HEK293 (cell line): ENCODE measurements at regions not wholly inside any gene's neighbourhood (a gene's known extent, or its start where the extent isn't known, plus 50 kb on each side); places are given as distances from the start of the nearest gene placed in this dataset.

Experiments used
- CTCF ChIA-PET: fragments of 350-600 bp; formaldehyde crosslinking; extraction: SDS; loops from one replicate; lab custom pipeline; 2021; ENCODE audit warnings: antibody characterized with exemption; lab: Yijun Ruan, JAX
- POLR2A ChIA-PET: fragments of 300-600 bp; formaldehyde crosslinking; extraction: SDS; loops from one replicate; lab custom pipeline; 2020; ENCODE audit warnings: antibody characterized with exemption, inconsistent platforms; lab: Yijun Ruan, JAX
- H3K27ac ChIP-seq: fragments of 200-500 bp; sonication (Bioruptor generic); 2 replicates; pipeline ENCODE4 v1.5.1; 2014; ENCODE audit warnings: low read depth, low read length, control low read depth, inconsistent platforms; ENCODE audit errors: extremely low read depth
- H3K36me3 ChIP-seq, 2 experiments: fragments of 200-500 bp in 1 of 2; sonication (Bioruptor generic) in 1 of 2; 1 replicate in 1 of 2; 2 replicates in 1 of 2; pipeline ENCODE4 v1.5.1; 2014 to 2017; ENCODE audit warnings: inconsistent platforms in 2 of 2, low read length in 2 of 2; ENCODE audit not compliant: control insufficient read depth in 2 of 2, insufficient read depth in 1 of 2
- H3K4me1 ChIP-seq: fragments of 200-500 bp; sonication (Bioruptor generic); 2 replicates; pipeline ENCODE4 v1.5.1; 2014; ENCODE audit warnings: mild to moderate bottlenecking, low read length, inconsistent platforms; ENCODE audit not compliant: control insufficient read depth, insufficient read depth
- H3K4me3 ChIP-seq: 2 replicates; pipeline ENCODE4 v1.5.1; 2011; ENCODE audit warnings: low read depth, mild to moderate bottlenecking, control low read depth, low read length, moderate library complexity
- H3K9me3 ChIP-seq: fragments of 200-500 bp; sonication (Bioruptor generic); 2 replicates; pipeline ENCODE4 v1.5.1; 2014; ENCODE audit warnings: low read depth, low read length, inconsistent platforms; ENCODE audit not compliant: control insufficient read depth, insufficient read depth
- KLF16 ChIP-seq: fragments of 450-650 bp; formaldehyde crosslinking; IDR thresholded peaks from 2 replicates; pipeline ENCODE4 v1.5.1; 2017; ENCODE audit warnings: missing biosample characterization, missing genetic modification characterization
- TCF7L2 ChIP-seq: IDR thresholded peaks from 2 replicates; pipeline ENCODE4 v1.6.1; 2011; ENCODE audit warnings: low read depth, mild to moderate bottlenecking, inconsistent platforms, low read length, moderate library complexity, borderline replicate concordance
- ZBTB48 ChIP-seq: fragments of 450-650 bp; formaldehyde crosslinking; IDR thresholded peaks from 2 replicates; pipeline ENCODE4 v1.5.1; 2016; ENCODE audit warnings: missing biosample characterization, missing genetic modification characterization
- ZNF2 ChIP-seq: fragments of 450-650 bp; formaldehyde crosslinking; IDR thresholded peaks from 2 replicates; pipeline ENCODE4 v1.5.1; 2016; ENCODE audit warnings: missing biosample characterization, missing genetic modification characterization
- ZNF214 ChIP-seq: fragments of 450-650 bp; formaldehyde crosslinking; IDR thresholded peaks from 2 replicates; pipeline ENCODE4 v1.5.1; 2017; ENCODE audit warnings: missing biosample characterization, mild to moderate bottlenecking, missing genetic modification characterization, borderline replicate concordance
- ZNF248 ChIP-seq: fragments of 450-650 bp; formaldehyde crosslinking; IDR thresholded peaks from 2 replicates; pipeline ENCODE4 v1.5.1; 2017; ENCODE audit warnings: missing biosample characterization, missing genetic modification characterization
- ZNF394 ChIP-seq: fragments of 450-650 bp; formaldehyde crosslinking; IDR thresholded peaks from 2 replicates; pipeline ENCODE4 v1.5.1; 2016; ENCODE audit warnings: missing biosample characterization, missing genetic modification characterization, mild to moderate bottlenecking, moderate library complexity, borderline replicate concordance
- ZNF501 ChIP-seq: fragments of 450-650 bp; formaldehyde crosslinking; IDR thresholded peaks from 2 replicates; pipeline ENCODE4 v1.5.1; 2016; ENCODE audit warnings: missing biosample characterization, missing genetic modification characterization
- ZNF791 ChIP-seq: fragments of 450-650 bp; formaldehyde crosslinking; IDR thresholded peaks from 2 replicates; pipeline ENCODE4 v1.5.1; 2016; ENCODE audit warnings: missing biosample characterization, missing genetic modification characterization
- ZNF792 ChIP-seq: fragments of 450-650 bp; formaldehyde crosslinking; IDR thresholded peaks from 2 replicates; pipeline ENCODE4 v1.5.1; 2016; ENCODE audit warnings: missing biosample characterization, missing genetic modification characterization
- TF ChIP-seq, protein P1 (sequence below): fragments of 450-650 bp; formaldehyde crosslinking; conservative IDR thresholded peaks from 2 replicates; pipeline ENCODE4 v1.5.1; 2016; ENCODE audit warnings: low read depth, missing biosample characterization, missing genetic modification characterization
- TF ChIP-seq, protein P2 (sequence below): IDR thresholded peaks from 2 replicates; pipeline ENCODE4 v1.6.1; 2011; ENCODE audit warnings: mild to moderate bottlenecking, low read depth, low read length, borderline replicate concordance
- TF ChIP-seq, protein P3 (sequence below): fragments of 450-650 bp; formaldehyde crosslinking; IDR thresholded peaks from 2 replicates; pipeline ENCODE4 v1.5.1; 2016; ENCODE audit warnings: missing biosample characterization, missing genetic modification characterization, borderline replicate concordance
- TF ChIP-seq, protein P4 (sequence below): fragments of 450-650 bp; formaldehyde crosslinking; IDR thresholded peaks from 2 replicates; pipeline ENCODE4 v1.5.1; 2016; ENCODE audit warnings: missing biosample characterization, missing genetic modification characterization
- TF ChIP-seq, protein P5 (sequence below): fragments of 450-650 bp; formaldehyde crosslinking; IDR thresholded peaks from 2 replicates; pipeline ENCODE4 v1.5.1; 2017; ENCODE audit warnings: missing biosample characterization, missing genetic modification characterization
- TF ChIP-seq, protein P6 (sequence below): fragments of 450-650 bp; formaldehyde crosslinking; IDR thresholded peaks from 2 replicates; pipeline ENCODE4 v1.5.0; 2017; ENCODE audit warnings: missing biosample characterization, missing genetic modification characterization, borderline replicate concordance
- TF ChIP-seq, protein P7 (sequence below): fragments of 450-650 bp; formaldehyde crosslinking; IDR thresholded peaks from 2 replicates; pipeline ENCODE4 v1.5.1; 2016; ENCODE audit warnings: missing biosample characterization, missing genetic modification characterization

DNA sequence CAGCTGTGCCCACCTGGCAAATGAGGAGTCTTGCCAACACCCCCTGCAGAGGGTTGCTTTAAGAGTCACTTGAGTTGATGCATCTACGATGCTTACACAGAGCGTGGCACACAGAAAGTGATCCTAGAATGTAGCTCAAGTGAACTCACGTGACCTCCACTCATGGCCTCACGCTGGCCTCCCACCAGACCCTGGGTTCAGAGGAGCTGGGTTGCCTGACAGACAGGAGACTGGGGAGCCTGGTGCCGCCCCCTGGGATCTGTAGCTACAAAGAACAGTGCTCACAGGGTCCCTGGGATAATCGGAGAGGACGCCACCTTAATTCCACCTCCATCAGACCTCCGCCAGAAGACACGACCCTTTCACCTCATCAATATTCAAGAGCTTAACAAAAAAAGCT, 81.4 kb upstream of the CASZ1 start:
- ChIA-PET CTCF (interaction anchor here (0.7 to 1.7 kb wide), 2 partner anchors 11 kb away, joined by 3 to 7 read pairs; no protein-coding TSS in a partner anchor), POLR2A (no interaction called here)
- no peak overlapping the region for H3K4me3 ChIP-seq
- H3K36me3 ChIP-seq, result no peaks in the 10 kb centered on the region
- no peaks in the 10 kb centered on the region for H3K4me1 ChIP-seq
- H3K27ac ChIP-seq, result no peak overlapping the region
- TF ChIP-seq, protein P1, sequence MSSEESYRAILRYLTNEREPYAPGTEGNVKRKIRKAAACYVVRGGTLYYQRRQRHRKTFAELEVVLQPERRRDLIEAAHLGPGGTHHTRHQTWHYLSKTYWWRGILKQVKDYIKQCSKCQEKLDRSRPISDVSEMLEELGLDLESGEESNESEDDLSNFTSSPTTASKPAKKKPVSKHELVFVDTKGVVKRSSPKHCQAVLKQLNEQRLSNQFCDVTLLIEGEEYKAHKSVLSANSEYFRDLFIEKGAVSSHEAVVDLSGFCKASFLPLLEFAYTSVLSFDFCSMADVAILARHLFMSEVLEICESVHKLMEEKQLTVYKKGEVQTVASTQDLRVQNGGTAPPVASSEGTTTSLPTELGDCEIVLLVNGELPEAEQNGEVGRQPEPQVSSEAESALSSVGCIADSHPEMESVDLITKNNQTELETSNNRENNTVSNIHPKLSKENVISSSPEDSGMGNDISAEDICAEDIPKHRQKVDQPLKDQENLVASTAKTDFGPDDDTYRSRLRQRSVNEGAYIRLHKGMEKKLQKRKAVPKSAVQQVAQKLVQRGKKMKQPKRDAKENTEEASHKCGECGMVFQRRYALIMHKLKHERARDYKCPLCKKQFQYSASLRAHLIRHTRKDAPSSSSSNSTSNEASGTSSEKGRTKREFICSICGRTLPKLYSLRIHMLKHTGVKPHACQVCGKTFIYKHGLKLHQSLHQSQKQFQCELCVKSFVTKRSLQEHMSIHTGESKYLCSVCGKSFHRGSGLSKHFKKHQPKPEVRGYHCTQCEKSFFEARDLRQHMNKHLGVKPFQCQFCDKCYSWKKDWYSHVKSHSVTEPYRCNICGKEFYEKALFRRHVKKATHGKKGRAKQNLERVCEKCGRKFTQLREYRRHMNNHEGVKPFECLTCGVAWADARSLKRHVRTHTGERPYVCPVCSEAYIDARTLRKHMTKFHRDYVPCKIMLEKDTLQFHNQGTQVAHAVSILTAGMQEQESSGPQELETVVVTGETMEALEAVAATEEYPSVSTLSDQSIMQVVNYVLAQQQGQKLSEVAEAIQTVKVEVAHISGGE (tag by site-specific recombination), result no peak
- no peak for TF ChIP-seq ZNF248 (tag by site-specific recombination)
- H3K9me3 ChIP-seq, result no peaks in the 10 kb centered on the region

DNA sequence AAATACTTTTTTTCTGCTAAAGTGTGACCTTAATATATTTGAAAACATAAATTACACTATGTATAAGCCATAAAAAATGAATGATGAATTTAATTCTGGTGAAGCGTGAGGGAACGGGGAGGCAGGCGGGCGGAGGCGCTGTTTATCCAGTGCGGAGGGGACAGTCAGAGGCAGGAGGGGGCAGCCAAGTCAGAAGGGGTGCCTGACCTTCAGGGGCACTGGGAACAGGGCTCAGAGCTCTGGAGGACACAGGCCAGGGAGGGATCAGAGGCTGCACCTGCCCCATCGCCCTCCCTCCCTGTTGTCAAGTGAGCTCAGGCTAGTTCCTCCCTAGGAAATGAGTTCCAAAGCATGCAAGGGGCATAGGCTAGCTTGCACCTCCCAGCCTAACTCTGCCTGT, 82.0 kb upstream of the CASZ1 start:
- CTCF ChIA-PET, result interaction anchor here (1.2 to 1.7 kb wide), 2 partner anchors 11 to 64 kb away, joined by 4 to 7 read pairs; no protein-coding TSS in a partner anchor
- no peaks in the 10 kb centered on the region for H3K36me3 ChIP-seq
- no peak overlapping the region for H3K27ac ChIP-seq
- no peaks in the 10 kb centered on the region for H3K9me3 ChIP-seq
- H3K4me1 ChIP-seq, result no peaks in the 10 kb centered on the region
- no peak for TF ChIP-seq TCF7L2
- TF ChIP-seq ZNF501, result no peak
- TF ChIP-seq, protein P2, sequence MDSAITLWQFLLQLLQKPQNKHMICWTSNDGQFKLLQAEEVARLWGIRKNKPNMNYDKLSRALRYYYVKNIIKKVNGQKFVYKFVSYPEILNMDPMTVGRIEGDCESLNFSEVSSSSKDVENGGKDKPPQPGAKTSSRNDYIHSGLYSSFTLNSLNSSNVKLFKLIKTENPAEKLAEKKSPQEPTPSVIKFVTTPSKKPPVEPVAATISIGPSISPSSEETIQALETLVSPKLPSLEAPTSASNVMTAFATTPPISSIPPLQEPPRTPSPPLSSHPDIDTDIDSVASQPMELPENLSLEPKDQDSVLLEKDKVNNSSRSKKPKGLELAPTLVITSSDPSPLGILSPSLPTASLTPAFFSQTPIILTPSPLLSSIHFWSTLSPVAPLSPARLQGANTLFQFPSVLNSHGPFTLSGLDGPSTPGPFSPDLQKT, result no peak
- TF ChIP-seq, protein P3, sequence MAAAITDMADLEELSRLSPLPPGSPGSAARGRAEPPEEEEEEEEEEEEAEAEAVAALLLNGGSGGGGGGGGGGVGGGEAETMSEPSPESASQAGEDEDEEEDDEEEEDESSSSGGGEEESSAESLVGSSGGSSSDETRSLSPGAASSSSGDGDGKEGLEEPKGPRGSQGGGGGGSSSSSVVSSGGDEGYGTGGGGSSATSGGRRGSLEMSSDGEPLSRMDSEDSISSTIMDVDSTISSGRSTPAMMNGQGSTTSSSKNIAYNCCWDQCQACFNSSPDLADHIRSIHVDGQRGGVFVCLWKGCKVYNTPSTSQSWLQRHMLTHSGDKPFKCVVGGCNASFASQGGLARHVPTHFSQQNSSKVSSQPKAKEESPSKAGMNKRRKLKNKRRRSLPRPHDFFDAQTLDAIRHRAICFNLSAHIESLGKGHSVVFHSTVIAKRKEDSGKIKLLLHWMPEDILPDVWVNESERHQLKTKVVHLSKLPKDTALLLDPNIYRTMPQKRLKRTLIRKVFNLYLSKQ (tag by site-specific recombination), result no peak
- TF ChIP-seq ZNF394 (tag by site-specific recombination), result no peak
- TF ChIP-seq, protein P4, sequence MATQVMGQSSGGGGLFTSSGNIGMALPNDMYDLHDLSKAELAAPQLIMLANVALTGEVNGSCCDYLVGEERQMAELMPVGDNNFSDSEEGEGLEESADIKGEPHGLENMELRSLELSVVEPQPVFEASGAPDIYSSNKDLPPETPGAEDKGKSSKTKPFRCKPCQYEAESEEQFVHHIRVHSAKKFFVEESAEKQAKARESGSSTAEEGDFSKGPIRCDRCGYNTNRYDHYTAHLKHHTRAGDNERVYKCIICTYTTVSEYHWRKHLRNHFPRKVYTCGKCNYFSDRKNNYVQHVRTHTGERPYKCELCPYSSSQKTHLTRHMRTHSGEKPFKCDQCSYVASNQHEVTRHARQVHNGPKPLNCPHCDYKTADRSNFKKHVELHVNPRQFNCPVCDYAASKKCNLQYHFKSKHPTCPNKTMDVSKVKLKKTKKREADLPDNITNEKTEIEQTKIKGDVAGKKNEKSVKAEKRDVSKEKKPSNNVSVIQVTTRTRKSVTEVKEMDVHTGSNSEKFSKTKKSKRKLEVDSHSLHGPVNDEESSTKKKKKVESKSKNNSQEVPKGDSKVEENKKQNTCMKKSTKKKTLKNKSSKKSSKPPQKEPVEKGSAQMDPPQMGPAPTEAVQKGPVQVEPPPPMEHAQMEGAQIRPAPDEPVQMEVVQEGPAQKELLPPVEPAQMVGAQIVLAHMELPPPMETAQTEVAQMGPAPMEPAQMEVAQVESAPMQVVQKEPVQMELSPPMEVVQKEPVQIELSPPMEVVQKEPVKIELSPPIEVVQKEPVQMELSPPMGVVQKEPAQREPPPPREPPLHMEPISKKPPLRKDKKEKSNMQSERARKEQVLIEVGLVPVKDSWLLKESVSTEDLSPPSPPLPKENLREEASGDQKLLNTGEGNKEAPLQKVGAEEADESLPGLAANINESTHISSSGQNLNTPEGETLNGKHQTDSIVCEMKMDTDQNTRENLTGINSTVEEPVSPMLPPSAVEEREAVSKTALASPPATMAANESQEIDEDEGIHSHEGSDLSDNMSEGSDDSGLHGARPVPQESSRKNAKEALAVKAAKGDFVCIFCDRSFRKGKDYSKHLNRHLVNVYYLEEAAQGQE, result no peak
- TF ChIP-seq ZNF792 (tag by site-specific recombination), result no peak
- TF ChIP-seq KLF16 (tag by site-specific recombination), result no peak
- TF ChIP-seq ZNF791 (tag by site-specific recombination), result no peak
- no peak for TF ChIP-seq ZNF214 (tag by site-specific recombination)
- TF ChIP-seq, protein P5, sequence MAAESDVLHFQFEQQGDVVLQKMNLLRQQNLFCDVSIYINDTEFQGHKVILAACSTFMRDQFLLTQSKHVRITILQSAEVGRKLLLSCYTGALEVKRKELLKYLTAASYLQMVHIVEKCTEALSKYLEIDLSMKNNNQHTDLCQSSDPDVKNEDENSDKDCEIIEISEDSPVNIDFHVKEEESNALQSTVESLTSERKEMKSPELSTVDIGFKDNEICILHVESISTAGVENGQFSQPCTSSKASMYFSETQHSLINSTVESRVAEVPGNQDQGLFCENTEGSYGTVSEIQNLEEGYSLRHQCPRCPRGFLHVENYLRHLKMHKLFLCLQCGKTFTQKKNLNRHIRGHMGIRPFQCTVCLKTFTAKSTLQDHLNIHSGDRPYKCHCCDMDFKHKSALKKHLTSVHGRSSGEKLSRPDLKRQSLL, result no peak
- TF ChIP-seq, protein P6, sequence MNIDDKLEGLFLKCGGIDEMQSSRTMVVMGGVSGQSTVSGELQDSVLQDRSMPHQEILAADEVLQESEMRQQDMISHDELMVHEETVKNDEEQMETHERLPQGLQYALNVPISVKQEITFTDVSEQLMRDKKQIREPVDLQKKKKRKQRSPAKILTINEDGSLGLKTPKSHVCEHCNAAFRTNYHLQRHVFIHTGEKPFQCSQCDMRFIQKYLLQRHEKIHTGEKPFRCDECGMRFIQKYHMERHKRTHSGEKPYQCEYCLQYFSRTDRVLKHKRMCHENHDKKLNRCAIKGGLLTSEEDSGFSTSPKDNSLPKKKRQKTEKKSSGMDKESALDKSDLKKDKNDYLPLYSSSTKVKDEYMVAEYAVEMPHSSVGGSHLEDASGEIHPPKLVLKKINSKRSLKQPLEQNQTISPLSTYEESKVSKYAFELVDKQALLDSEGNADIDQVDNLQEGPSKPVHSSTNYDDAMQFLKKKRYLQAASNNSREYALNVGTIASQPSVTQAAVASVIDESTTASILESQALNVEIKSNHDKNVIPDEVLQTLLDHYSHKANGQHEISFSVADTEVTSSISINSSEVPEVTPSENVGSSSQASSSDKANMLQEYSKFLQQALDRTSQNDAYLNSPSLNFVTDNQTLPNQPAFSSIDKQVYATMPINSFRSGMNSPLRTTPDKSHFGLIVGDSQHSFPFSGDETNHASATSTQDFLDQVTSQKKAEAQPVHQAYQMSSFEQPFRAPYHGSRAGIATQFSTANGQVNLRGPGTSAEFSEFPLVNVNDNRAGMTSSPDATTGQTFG (tag by site-specific recombination), result no peak
- TF ChIP-seq ZBTB48 (tag by site-specific recombination), result no peak
- TF ChIP-seq, protein P7, sequence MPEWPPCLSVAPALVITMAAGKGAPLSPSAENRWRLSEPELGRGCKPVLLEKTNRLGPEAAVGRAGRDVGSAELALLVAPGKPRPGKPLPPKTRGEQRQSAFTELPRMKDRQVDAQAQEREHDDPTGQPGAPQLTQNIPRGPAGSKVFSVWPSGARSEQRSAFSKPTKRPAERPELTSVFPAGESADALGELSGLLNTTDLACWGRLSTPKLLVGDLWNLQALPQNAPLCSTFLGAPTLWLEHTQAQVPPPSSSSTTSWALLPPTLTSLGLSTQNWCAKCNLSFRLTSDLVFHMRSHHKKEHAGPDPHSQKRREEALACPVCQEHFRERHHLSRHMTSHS (tag by site-specific recombination), result no peak
- no peak for TF ChIP-seq ZNF2 (tag by site-specific recombination)
- POLR2A ChIA-PET, result no interaction called here
- H3K4me3 ChIP-seq, result no peak overlapping the region
